SKM-1 (cell line): ENCODE measurements at regions not wholly inside any gene's neighbourhood (a gene's known extent, or its start where the extent isn't known, plus 50 kb on each side); places are given as distances from the start of the nearest gene placed in this dataset.
"Not testable (repeated sequence)": the region's sequence is repeated elsewhere in the genome, so short reads cannot be mapped to it uniquely, and the experiment has no call there.

Experiments used
- DNase-seq: peaks from one replicate; lab custom pipeline; 2025; ENCODE audit not compliant: unreplicated experiment; lab: John Stamatoyannopoulos, UW

- DNase-seq: no peak
Observed at GRCh38 chr2:138267161-138267901, 234.2 kb upstream of the SPOPL start.

- DNase-seq: no peak
Observed at GRCh38 chr2:138267902-138268254, 233.7 kb upstream of the SPOPL start.

- no peak for DNase-seq
Observed at GRCh38 chr2:138269765-138270164, 231.8 kb upstream of the SPOPL start.

- no peak for DNase-seq
Observed at GRCh38 chr2:138271467-138271866, 230.1 kb upstream of the SPOPL start.

GRCh38 chr2:138272524-138273195 lies 228.9 kb upstream of the SPOPL start:
- no peak for DNase-seq

GRCh38 chr2:138273280-138273679 lies 228.3 kb upstream of the SPOPL start:
- DNase-seq: not testable (repeated sequence)

- no peak for DNase-seq
Observed at GRCh38 chr2:138274421-138275291, 226.9 kb upstream of the SPOPL start.

- no peak for DNase-seq
Observed at GRCh38 chr2:138275292-138275690, 226.3 kb upstream of the SPOPL start.

GRCh38 chr2:138275881-138276280 lies 225.7 kb upstream of the SPOPL start:
- no peak for DNase-seq

- DNase-seq: no peak
Observed at GRCh38 chr2:138276339-138276738, 225.2 kb upstream of the SPOPL start.

- no peak for DNase-seq
Observed at GRCh38 chr2:138277062-138277461, 224.5 kb upstream of the SPOPL start.

- no peak for DNase-seq
Observed at GRCh38 chr2:138279871-138280270, 221.7 kb upstream of the SPOPL start.

- DNase-seq: no peak
Observed at GRCh38 chr2:138280999-138281695, 220.4 kb upstream of the SPOPL start.

GRCh38 chr2:138282014-138282672 lies 219.4 kb upstream of the SPOPL start:
- no peak for DNase-seq

GRCh38 chr2:138291805-138292204 lies 209.8 kb upstream of the SPOPL start:
- DNase-seq: no peak

- DNase-seq: no peak
Observed at GRCh38 chr2:138293045-138293444, 208.5 kb upstream of the SPOPL start.

- no peak for DNase-seq
Observed at GRCh38 chr2:138293549-138293948, 208.0 kb upstream of the SPOPL start.

GRCh38 chr2:138294451-138294850 lies 207.1 kb upstream of the SPOPL start:
- no peak for DNase-seq

- DNase-seq: no peak
Observed at GRCh38 chr2:138296365-138296764, 205.2 kb upstream of the SPOPL start.

- no peak for DNase-seq
Observed at GRCh38 chr2:138298120-138298814, 203.3 kb upstream of the SPOPL start.
